Tongue (tissue), 1 donor: ENCODE measurements at regions not wholly inside any gene's neighbourhood (a gene's known extent, or its start where the extent isn't known, plus 50 kb on each side); places are given as distances from the start of the nearest gene placed in this dataset.
A peak's percentile ranks its signal among the peaks of the same experiment; 100 is the strongest.
"Not testable (repeated sequence)": the region's sequence is repeated elsewhere in the genome, so short reads cannot be mapped to it uniquely, and the experiment has no call there.

Experiments used
- DNase-seq: peaks from one replicate; pipeline ENCODE4 v3.0.0-alpha.2; 2015

- no peak for DNase-seq
Measured at GRCh38 chr5:74461251-74461650, 179.3 kb downstream of the ENC1 start.

GRCh38 chr5:74460694-74461093, 179.8 kb downstream of the ENC1 start:
- peak; percentile 31 for DNase-seq

DNA sequence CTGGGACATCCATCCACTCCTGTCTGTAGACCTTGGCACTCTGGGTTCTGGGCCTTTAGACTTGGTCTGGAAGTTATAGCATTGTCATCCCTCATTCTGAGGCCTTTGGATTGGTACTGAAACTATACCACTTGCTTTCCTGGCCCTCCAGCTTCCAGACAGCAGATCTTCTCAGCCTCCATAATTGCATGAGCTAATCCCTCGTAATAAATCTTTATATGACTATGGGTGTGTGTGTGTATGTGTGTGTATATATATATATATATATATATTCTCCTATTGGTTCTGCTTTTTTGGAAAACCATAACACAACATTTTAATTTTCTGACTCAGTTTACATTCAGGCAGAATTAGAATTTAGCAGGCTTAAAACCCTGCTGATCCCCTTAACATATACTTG, 180.5 kb downstream of the ENC1 start:
- no peak for DNase-seq

DNA sequence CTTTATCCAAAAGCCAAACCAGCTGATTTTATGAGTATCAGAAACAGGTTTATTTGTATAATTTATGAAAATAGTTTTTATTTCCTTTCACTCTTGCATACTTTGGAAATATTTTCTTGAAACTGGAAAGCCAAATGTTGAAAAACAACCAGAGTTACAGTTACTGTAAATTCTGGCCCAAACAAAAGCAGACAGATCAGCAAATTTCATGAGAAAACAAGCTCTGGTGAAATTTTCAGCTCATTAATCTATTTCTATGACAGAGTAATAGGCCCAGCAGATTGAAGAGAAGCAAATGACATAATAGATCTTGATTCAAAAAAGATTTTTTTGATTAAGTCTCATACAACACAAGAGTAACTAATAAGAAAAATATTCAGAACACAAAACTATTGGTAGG, 182.7 kb downstream of the ENC1 start:
- no peak for DNase-seq

DNA sequence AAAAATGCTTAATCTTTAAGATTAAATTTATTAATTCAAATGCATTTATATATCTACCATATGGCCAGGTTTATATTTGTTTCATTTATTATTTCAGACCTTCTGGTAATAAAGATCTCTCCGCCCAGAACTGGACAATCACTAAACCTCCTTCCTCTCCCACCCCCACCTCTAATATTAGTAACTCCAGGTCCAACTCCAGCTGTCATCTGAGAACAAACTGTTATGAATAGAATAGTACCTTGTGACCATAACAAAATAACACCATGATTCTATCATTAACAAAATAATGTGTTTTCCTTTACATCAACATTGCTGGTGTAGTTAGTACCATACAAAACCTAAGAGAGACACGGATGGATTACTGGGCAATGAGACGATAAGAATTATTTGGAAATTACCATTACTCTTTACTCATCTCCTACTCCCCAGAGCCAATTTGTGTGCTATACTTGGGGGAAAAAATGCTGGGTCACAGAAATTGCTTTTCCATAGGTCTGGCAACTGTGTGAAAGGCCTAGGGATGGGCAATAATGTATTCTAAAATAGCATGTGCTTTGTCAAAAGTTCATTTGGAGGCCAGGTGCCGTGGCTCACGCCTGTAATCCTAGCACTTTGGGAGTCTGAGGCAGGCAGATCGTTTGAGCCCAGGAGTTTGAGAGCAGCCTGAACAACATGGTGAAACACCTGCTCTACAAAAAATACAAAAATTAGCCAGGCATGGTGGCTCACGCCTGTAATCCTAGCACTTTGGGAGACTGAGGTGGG, 186.1 kb downstream of the ENC1 start:
- DNase-seq, result peak; percentile 38

DNA sequence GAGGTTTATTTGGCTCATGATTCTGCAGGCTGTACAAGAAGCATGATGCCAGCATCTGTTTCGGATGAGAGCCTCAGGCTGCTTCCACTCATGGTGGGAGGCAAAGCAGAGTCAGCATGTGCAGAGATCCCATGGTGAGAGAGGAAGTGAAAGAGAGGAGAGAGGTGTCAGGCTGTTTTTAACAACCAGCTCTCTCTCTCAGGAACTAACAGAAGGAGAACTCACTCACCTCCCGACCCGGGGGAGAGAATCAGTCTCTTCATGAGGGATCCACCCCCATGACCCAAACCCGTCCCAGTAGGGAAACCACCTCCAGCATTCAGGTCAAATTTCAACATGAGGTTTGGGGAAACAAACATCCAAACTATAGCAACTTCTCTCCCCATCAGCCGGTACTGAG, 187.7 kb downstream of the ENC1 start:
- no peak for DNase-seq

GRCh38 chr5:74450095-74450494, 190.4 kb downstream of the ENC1 start:
- DNase-seq, result no peak

DNA sequence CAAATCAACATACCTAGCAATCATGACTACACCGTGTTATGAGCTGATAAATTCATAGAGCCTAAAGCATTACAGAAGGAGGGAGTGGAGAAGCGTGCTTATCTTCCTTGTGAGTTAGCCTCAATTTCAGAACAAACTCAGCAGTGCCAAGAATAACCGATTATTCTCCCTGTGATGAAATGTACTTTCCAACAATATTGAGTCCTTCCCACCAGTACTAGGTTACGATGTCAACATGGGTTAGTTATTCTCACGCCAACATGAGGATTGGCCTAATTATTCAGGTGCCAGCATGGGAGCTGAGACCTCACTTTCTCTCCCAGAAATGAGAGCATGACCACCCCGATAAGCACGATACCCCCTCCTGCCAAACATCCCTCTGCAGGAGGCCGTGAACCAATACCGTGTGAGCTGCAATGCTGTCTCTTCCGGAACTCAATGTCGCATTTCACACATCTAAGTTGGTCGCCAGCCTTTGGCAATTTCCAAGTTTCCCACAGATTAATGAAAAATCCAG, 193.7 kb downstream of the ENC1 start:
- peak; percentile 79 for DNase-seq

- peak; percentile 45 for DNase-seq
Measured at GRCh38 chr5:74442466-74442865, 198.1 kb downstream of the ENC1 start.

GRCh38 chr5:74441616-74442015, 198.9 kb downstream of the ENC1 start:
- DNase-seq, result no peak

DNA sequence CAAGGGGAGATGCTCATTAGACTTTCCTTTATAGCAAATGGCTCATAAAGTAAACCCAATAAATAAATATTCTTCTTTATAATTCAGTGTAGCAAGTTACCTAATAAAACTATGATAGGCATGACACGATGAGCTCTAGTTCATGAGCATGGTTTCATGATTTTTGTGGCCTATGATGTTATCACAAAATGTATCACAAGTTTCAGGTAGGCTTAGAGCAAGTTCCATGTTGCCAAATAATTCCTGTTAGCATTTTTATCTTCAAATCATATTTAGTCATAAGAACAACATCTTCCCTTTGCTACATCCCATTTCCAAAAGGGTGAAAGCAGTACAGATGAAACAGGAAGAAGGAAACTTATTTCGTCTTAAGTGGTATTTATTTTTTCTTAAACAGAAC, 200.2 kb downstream of the ENC1 start:
- no peak for DNase-seq

DNA sequence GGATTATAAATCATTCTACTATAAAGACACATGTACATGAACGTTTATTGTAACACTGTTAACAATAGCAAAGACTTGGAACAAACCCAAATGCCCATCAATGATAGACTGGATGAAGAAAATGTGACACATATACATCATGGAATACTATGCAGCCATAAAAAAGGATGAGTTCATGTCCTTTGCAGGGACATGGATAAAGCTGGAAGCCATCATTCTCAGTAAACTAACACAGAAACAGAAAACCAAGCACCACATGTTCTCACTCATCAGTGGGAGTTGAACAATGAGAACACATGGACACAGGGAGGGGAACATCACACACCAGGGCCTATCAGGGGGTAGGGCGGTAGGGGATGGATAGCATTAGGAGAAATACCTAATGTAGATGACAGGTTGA, 202.7 kb downstream of the ENC1 start:
- DNase-seq, result not testable (repeated sequence)

DNA sequence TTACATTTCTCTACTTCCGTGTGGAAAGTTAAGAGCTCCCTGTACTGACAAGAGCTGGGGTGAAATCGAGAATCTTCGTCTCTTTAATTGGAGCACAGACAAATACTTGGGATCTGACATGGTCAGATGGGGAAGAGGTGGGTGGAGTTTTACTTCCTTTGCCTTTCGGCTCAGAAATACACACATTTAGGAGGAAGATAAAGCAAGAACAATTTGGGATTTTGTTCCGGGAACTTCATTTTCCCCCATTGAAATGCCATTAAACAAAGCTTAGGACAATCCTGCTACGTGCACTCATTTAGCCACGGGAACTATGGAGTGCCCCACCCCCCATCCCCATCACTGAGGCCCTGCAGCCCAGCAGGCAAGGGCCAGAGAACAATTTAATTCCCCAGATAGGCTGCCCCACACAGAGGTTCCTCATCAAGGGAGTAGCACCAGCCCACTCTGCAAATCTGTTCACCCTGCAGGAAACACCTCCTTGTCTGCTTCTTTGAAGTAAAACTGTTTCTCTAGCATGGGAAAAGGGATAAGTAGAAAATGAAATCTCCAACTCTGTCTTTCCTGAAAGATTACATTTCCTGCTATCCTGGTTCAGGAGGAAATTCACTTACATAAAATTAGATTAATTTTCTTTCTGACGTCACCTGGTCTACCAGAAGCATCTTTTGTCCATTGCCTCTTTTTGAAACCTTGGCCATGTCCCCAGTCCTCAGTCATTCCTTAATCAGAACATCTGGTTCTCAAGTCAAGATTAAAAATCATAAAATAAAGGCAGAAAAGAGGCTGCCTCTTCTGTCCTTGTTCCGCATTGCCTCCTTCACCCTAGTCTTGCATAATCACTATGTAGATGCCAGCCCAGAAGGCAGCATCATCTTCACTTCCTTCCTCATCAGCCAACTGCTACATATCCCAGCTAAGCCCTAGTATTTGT, 206.4 kb downstream of the ENC1 start:
- DNase-seq, result peak; percentile 60

DNA sequence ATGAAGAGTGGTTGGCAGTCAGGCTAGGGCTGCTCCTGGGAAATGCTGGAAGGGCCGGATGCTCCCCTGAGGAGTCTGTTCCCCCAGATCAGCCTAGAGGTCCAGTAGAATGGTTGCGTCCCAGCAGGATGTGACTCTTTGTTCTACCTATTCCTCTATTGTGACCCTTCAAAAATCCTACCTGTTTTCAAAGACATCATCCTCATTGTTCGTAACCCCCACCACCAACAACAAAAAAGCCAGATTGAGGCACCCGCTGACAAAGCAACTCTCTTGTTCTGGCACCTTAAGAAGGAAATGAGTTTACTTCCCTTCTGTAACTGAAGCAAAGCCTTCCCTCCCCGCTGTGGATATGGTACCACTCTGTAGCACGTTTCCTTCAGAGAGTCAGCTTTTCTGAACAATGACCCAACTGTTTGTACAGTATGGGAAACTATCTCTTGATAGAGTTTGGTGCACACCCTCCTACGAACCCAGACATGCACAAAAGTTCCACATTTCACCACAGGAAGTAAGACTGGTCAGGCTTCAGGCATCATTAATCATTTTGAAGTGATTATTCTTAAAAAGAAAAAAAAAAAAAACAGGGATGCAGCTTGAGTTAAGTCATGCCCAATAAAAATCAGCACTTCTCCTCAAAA, 207.2 kb downstream of the ENC1 start:
- DNase-seq, result peak; percentile 40

DNA sequence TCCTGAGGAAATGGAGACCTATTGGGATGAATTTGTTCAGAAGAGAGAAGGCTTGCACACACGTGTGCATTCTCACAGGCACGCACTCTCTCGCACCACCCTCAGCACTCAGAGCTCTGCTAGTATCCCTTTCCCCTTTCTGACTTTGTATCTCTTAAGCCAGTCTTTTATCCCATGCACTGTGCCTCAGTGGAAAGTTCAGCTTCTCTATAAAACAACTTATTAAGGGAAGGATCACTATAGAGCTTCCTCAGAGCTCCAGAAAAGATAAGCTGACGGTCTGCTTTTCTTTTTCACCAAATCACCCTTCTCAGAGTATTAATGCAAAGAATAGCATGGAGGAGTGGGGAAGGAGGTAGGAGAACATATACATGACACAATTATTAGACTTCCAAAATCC, 207.8 kb downstream of the ENC1 start:
- no peak for DNase-seq

DNA sequence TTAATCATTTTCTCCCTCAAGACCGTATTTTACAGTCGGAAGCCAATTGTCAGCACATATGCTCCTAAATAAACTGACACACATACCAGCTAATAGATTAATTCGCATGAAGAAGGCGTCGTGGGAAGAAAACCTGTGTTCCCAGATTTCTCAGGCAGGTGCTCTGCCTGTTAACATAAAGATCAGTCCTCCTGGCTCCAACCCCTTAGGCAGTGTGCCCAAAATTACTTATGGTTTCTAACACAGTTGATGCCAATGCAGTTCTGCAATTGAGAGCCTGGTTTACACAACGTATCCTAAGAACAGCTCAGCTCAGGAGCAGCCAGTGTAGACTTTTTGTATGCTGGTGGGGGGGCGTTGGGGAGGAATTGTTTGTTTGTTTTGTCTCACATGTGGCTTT, 208.3 kb downstream of the ENC1 start:
- peak; percentile 88 for DNase-seq

GRCh38 chr5:74431290-74431669, 209.2 kb downstream of the ENC1 start:
- no peak for DNase-seq

GRCh38 chr5:74430631-74431289, 209.8 kb downstream of the ENC1 start:
- no peak for DNase-seq

- DNase-seq, result no peak
Measured at GRCh38 chr5:74429495-74429894, 211.0 kb downstream of the ENC1 start.

DNA sequence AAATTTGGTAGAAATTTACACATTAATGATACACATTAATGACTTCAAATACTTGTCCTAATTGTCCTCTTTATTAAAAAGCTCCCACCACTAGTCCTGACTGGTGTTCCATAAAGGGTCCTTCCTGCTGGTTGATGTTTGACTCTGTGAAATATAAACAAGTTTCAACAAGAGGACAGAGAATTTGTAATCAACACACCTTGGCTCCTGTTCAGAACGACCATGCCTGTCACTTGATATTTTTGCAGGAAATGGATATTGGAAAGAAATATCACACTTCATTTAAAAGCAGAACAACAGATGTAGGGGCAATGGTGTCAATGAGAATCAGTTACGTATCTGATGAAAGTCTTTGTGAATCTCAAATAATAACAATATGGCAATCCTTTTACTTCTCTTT, 211.7 kb downstream of the ENC1 start:
- no peak for DNase-seq

DNA sequence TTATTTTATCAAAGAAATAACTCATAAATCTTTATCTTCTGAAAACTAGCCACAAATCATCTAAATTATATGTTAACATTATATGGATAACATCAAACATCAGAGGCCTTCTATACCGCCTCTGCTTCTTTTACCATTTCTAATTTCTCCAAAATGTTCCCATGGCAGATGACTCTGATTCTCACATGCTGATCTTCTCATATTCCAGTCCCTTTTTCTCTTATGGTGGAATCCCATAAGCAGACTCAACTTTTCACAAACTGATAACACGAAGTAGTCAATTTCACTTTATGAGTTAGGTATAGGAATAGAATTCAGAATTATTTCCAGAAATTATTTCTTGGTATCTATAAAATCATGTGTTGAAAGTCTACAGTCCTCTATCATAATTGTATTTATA, 212.3 kb downstream of the ENC1 start:
- DNase-seq, result no peak

DNA sequence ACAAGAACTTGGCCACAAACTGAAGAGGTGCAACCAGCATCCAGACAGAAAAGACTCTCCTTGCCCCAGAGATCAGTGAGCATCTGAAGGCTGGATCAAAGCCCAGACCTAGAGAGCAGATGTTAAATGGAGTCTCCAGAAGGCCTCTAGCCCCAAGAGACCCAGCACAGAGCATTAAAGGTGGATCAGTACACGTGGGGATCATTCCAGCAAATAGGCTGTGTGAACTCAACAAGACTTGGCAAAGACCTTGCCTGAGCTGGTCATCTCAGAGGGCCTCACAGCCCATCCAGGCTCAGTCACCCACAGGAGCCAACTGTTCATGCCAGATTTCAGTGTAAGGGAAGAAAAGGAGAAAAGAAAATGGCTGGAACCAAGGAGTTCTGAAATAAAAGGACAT, 214.0 kb downstream of the ENC1 start:
- no peak for DNase-seq
